ENCODE measurements at regions not wholly inside any gene's neighbourhood (a gene's known extent, or its start where the extent isn't known, plus 50 kb on each side); places are given as distances from the start of the nearest gene placed in this dataset.

GRCh38 chr14:42460673-42461072 lies 854.0 kb downstream of the LRFN5 start:
- TF ChIP-seq, protein P1, sequence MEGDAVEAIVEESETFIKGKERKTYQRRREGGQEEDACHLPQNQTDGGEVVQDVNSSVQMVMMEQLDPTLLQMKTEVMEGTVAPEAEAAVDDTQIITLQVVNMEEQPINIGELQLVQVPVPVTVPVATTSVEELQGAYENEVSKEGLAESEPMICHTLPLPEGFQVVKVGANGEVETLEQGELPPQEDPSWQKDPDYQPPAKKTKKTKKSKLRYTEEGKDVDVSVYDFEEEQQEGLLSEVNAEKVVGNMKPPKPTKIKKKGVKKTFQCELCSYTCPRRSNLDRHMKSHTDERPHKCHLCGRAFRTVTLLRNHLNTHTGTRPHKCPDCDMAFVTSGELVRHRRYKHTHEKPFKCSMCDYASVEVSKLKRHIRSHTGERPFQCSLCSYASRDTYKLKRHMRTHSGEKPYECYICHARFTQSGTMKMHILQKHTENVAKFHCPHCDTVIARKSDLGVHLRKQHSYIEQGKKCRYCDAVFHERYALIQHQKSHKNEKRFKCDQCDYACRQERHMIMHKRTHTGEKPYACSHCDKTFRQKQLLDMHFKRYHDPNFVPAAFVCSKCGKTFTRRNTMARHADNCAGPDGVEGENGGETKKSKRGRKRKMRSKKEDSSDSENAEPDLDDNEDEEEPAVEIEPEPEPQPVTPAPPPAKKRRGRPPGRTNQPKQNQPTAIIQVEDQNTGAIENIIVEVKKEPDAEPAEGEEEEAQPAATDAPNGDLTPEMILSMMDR (conservative IDR thresholded peaks at IDR 0.05; ENCODE audit: low read depth, low read length) = no peak
- no peak for TF ChIP-seq EZH2 (IDR thresholded peaks at IDR 0.05; ENCODE audit: borderline replicate concordance, low read depth, low read length, poor library complexity, severe bottlenecking)
